Spleen (tissue), 7 donors: ENCODE measurements at regions not wholly inside any gene's neighbourhood (a gene's known extent, or its start where the extent isn't known, plus 50 kb on each side); places are given as distances from the start of the nearest gene placed in this dataset.

Experiments
- POLR2A ChIP-seq, 3 donors: fragments of 450-650 bp; IDR thresholded peaks; one replicate each; pipeline ENCODE4 v1.5.1; 2017; ENCODE audit warnings: antibody characterized with exemption in 3 of 3, mild to moderate bottlenecking in 1 of 3
- POLR2AphosphoS5 ChIP-seq, 3 donors: sonication (generic); formaldehyde crosslinking; IDR thresholded peaks; one replicate each; pipeline ENCODE4 v1.5.1; 2017; ENCODE audit warnings: antibody characterized with exemption in 3 of 3
- TF ChIP-seq, protein P1 (sequence below), 11 experiments: fragments of 200-600 bp in 7 of 11; fragments of 450-650 bp in 4 of 11; sonication (generic) in 4 of 11; IDR thresholded peaks in 8 of 11; conservative IDR thresholded peaks in 3 of 11; 1 replicate in 7 of 11; 2 replicates in 4 of 11; pipeline versions ENCODE4 v1.4.0 to v1.8.0; 2016 to 2021; ENCODE audit warnings: antibody characterized with exemption in 11 of 11, inconsistent platforms in 4 of 11, mild to moderate bottlenecking in 1 of 11
- donor health status: DM: no; HTN: no; CAD: no; lungs with moderate emphysema.
- donor health status: DM: no; HTN: no; CAD: no.
- donor health status: DM: no; HTN: no; CAD: no.

DNA sequence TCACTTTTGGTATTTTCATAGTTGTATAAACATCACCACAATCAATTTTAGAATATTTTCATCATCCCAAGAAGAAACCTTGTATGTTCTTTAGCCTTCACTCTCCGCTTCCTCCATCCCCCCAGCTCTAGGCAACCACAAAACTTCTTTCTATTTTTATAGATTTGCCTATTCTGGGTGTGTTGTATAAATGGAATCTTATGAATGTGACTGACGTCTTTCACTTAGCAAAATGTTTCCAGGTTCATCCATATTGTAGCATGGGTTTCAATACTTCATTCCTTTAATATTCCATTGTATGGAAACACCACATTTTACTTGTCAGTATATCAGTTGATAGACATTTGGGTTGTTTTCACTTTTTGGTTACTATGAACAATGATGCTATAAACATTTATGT lies 335.8 kb upstream of the GOLIM4 start:
- TF ChIP-seq, protein P1, sequence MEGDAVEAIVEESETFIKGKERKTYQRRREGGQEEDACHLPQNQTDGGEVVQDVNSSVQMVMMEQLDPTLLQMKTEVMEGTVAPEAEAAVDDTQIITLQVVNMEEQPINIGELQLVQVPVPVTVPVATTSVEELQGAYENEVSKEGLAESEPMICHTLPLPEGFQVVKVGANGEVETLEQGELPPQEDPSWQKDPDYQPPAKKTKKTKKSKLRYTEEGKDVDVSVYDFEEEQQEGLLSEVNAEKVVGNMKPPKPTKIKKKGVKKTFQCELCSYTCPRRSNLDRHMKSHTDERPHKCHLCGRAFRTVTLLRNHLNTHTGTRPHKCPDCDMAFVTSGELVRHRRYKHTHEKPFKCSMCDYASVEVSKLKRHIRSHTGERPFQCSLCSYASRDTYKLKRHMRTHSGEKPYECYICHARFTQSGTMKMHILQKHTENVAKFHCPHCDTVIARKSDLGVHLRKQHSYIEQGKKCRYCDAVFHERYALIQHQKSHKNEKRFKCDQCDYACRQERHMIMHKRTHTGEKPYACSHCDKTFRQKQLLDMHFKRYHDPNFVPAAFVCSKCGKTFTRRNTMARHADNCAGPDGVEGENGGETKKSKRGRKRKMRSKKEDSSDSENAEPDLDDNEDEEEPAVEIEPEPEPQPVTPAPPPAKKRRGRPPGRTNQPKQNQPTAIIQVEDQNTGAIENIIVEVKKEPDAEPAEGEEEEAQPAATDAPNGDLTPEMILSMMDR (IDR thresholded peaks at IDR 0.05 in 8 of 11, conservative IDR thresholded peaks at IDR 0.05 in 3 of 11): no peak
- TF ChIP-seq POLR2A (IDR thresholded peaks at IDR 0.05): no peak
- no peak for TF ChIP-seq POLR2AphosphoS5 (IDR thresholded peaks at IDR 0.05)
